HG03139 (cell line): ENCODE measurements at regions not wholly inside any gene's neighbourhood (a gene's known extent, or its start where the extent isn't known, plus 50 kb on each side); places are given as distances from the start of the nearest gene placed in this dataset.
"Not testable (repeated sequence)": the region's sequence is repeated elsewhere in the genome, so short reads cannot be mapped to it uniquely, and the experiment has no call there.

Experiments
- ATAC-seq: cut with Tn5 transposase; IDR thresholded peaks from one replicate; pipeline ENCODE4 v1.9.1; 2021; ENCODE audit not compliant: unreplicated experiment

DNA sequence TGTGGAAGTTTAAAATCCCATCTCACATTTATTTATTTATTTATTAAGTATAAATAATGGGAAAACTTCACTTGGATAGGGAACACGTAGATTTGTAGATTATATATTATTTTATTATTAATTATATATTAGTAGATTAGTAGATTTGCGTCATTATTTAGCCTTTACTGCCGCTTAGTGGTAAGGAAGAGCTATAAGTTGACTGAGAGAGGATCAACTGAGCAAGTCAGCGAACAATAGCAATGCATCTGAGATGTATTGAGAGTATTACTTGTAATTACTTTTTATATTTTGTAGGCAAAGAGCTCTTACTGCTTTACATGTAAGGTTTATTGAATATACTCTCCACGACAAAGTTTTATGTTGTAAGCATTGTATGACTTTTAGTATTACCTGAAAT is 244.5 kb upstream of the ANKRD30A start:
- ATAC-seq: no peak

DNA sequence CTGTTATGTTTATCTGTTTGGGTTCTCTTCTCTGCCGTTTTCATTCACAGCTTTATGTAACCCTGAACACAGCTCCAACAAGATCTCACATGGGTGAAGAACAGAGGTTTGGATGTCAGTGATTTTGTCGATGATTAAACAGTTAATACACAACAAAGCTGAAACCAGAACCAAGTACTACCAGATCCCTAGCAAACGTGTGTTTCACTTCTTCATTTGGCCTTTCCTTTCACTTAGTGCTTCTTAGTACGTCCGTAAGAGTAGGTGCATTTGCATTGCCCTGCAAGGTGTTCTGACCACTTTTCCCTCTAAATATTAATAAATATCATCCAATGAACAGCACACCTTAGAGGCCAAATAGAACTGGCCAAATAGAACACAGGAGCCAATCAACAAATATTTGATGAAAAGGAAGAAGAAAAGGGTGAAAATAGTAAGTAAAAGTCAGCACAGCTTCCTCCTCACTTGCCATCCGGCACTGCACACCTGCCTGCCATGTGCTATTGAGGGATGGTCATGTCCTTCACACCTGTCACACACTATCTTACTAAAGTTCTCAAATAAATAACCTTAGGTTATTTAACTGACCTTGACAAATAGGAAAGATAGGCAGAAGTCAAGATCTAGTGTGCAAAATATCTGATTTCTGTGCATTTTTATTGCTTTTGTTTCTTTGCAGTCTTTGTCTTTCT is 252.6 kb upstream of the ANKRD30A start:
- ATAC-seq: peak; percentile 94

DNA sequence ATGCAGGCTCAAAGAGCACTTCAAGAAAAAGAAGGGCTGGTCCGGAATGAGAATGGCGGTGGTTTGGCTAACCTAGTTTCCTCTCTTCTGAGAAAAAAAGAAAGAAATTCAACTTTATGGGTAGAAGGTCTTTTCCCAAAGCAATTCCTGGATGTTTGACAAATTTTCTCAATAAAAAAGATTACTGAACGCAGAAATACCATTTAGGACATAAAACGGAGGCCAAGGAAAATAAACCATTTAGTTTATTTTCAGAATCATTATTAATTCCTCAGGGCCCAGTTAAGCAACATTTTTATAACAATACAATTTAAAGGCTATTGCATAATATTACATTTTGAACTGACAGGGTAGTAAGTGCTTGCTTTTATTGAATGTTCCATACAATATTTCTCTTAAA is 284.6 kb upstream of the ANKRD30A start:
- no peak for ATAC-seq

DNA sequence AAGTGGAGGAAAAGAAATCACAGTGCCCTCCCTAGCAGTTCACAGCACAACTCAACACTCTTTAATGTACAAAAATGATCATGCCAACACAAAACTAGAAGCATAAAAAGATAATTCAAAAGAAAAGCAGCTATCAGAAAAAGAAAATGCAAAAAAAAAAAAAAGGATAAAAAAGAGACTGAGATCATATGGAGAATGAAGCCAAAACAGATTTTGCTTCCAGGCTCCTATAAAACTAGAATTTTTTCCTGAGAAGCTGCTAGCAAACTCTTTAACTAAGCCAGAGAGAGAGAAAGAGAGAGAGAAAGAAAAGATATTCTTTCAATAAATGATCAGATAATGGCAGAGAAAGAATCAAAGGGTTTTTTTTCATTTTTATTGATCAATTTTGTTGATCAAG is 288.0 kb upstream of the ANKRD30A start:
- ATAC-seq: no peak

DNA sequence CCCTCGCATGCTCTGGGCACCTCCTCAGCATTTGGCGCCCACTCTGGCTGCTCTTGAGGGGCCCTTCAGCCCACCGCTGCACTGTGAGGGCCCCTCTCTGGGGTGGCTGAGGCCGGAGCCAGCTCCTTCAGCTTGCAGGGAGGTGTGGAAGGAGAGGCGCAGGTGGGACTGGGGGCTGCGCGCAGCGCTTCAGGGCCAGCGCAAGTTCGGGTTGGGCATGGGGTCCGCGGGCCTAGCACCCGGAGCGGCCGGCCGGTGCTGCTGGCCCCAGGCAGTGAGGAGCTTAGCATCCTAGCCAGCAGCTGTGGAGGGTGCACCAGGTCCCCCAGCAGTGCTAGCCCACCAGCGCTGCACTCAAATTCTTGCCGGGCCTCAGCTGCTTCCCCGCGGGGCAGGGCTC is 305.6 kb upstream of the ANKRD30A start:
- no peak for ATAC-seq

DNA sequence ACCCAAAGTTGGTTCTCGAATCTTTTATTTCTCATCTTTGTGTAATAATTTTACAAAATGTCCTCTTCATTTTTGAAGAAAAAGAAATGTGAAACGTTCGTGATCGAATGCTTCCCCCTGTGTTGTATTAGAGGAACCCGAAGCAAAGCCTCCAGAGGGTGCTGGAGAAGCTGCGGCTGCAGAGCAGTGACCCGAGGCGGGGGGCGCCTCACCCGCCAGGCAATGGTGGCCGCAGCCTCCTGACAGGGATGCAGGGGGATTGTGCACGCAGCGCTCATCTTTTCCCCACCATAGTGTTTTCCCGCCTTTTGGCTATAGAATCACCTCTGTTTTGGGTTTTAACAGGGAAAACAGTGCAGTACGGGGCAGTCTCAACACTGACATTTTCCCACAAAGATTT is 307.5 kb upstream of the ANKRD30A start:
- no peak for ATAC-seq

DNA sequence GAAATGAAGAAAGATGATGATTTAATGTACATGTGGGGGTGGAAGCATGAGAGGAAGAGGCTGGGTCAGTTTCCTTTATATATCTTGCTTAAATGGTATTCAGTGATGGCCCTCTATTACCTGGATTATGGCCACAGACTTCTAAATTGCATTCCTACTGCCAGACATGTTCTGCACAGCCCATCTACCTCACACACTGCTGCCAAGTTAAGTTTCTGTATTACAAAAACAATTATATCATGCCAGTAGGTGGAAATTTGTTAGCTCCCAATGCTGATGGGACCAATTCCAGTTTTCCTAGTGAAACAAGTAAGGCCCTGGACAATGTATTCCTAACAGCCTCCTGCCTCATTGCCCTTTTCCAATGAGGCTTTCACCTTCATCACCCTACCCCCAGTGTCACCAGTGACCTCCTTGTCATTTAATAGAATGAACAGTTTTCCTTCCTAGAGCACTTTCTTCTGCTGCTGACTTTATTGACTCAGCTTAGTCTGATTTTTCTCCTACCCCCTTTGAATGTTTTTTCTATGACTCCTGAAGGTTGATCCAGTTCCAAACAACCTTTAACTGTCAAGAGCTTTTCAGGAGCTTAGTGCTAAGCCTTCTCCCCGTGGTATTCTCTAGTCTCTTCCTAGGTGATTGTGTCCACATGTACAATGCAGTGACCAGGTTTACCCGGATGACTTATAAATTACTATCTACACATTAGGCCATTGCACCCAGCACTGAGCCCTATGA is 316.6 kb upstream of the ANKRD30A start:
- no peak for ATAC-seq

DNA sequence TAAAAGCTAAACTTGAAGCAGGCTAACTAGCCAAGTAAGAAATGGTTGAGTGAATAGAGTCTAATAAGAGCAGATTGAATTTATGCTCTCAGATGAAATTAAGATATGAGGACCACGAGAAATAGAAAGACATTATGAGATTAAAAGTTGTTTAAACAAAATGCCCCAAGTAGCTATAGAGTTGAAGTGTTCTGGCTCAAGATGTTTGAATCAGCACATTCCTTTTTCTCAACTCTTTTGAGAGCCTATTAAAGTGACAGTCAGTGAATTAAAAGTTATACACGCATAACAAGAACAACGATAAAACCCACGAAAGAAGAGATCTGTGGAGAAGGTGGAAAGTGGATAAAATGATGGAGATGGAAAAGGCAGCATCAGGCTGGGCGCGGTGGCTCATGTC is 322.2 kb upstream of the ANKRD30A start:
- no peak for ATAC-seq

DNA sequence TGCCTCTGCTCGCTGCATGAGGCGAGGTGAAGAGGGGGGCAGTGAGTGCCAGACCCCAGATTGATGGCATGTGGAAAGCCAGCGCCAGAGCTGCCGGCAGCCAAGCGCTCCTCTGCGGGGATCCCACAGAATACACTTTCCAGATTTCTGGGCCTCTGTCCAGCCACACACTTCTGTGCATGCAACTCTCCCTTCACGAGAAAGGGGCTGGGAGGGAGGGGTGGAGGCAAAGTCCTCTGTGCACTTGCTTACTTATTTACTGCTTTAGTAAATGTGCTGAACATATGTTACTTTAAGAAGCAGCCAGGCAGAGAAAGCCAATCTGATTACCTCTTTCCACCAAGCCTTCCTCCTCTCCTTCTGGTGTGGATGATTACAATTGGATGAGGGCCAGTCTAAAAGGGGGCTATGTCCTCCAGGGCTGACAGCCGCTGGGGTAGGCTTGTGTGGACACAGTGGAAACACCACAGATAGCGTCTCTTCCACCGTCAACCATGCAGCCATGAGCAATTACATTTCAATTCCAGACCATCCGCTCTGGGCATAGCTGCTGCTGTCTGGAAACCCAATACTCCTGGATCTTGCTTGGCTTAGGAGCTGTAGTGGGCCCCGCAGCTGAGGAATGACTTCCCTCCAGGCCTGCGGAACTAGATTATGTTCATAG is 322.8 kb upstream of the ANKRD30A start:
- no peak for ATAC-seq

DNA sequence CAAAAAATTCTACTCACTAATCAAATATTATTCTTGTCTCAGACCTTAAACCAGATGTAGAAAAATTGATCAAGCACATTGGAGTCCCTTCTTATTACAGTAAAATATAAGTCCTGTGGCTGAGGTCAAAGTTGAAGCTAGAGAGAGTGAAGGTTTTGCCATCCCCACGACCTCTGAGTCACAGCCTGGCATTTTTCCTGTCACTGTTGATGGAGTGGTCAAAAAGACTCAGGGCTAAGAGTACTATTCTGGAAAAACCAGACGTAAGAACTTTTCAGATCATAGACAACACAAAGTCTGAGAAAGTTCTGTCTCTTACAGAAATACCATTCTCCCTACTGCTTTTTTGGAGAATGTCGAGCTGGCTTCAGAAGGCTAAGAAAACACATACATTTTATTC is 323.7 kb upstream of the ANKRD30A start:
- no peak for ATAC-seq

DNA sequence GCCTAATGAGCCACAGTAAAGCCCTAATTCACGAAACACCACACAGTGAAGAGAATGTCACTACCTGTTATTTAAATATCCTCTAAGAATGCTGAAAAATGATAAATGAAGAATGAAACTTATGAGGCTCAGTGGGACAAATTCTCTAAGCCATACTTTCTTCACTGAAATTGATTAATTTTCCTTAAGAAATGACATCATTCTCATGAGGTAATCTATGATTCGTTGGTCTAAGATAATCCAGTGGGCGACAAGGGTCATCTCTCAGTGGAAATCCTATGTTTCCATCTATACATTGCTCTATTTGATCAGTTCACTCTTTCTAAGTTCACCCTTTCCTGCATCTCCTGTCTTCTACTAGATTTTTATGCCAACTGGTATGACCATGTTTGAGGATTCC is 330.4 kb upstream of the ANKRD30A start:
- ATAC-seq: no peak

DNA sequence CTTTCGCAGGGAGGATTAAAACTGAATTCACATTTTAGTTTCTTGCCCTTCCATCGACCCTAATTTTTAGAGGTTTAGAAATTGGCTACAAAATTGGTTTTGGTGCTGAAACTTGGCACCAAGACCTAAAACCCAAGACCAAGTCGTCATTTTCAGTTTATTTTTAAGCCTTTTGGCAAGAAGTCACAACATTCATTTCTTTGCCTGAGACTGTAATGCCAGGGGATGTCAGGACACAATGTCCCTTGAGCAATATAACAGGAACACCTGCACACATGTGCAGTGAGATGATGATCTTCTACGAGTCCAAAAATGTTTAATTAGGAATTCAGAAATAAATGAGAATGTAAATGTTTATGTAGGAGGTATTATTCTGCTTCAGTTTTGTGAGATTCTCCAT is 335.4 kb upstream of the ANKRD30A start:
- no peak for ATAC-seq

DNA sequence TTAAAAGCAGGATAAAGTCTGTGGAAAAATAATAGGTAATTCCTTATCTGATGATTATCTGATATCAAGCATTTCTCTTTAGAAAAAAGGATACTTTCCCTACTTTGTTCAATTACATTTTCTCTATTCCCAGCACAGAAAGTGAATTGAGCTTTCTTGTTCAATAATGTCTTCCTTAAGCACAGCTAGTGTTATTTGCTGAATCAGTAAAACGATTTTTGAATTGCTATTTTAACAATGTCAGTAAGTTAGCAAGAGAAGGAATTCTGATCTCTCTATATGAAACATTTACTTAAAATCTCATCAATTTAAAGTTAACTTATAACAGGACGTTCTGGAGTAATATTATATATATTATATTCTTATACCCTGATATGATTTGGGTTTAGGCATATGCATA is 337.2 kb upstream of the ANKRD30A start:
- no peak for ATAC-seq

DNA sequence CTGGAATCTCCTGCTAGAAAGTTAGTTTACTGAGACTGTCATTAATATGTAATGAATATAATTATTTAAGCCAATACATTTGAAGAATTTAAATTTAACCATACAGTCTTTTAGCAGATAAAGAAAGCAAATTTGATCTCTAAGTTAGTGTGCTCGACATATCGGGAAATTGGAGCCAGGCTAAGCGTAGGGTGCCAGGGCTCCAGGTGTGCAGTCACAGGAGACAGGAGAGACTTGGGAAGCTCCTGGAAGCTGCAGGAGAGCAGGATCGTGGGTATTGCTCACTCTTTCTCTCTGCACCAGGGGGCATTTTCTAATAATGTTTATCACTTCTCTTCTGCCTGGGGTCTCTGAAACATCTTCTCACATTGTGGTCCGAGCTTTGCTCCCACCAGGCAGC is 342.0 kb upstream of the ANKRD30A start:
- ATAC-seq: no peak

DNA sequence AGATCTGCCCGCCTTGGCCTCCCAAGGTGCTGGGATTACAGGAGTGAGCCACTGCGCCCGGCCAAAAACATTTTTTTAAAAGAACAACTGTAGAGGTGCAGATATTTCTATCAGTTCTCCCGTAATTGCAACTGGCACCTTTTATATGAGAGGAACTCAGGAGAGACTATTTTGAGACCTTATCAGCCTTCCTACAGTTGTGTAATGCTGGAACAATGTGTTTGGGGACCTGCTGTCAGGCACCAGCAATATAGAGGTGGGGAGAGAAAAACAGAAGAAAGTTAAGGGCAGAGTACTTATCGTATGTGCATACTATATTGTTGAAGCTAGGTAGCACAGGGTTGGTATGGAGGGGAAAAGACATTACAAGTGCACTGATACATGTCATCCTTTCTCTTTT is 343.8 kb upstream of the ANKRD30A start:
- ATAC-seq: no peak

DNA sequence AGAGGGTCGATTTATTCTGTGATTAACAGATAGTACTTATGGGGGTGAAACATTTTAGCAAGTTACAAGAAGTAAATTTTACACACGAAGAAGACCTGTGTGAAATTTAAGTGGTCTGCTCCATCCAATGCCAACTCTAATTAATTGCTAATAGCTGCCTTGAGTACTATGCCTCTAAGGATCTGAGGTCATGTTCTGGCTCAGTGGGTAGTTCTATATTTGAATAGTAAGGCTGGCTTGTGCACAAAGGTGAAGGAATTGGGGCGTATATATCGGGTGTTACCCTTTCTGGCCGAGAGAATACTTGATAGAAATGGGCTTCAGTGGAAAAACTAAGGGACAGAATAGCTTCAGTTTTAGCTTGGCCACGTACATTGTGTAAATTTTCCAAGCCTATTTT is 345.2 kb upstream of the ANKRD30A start:
- ATAC-seq: no peak

DNA sequence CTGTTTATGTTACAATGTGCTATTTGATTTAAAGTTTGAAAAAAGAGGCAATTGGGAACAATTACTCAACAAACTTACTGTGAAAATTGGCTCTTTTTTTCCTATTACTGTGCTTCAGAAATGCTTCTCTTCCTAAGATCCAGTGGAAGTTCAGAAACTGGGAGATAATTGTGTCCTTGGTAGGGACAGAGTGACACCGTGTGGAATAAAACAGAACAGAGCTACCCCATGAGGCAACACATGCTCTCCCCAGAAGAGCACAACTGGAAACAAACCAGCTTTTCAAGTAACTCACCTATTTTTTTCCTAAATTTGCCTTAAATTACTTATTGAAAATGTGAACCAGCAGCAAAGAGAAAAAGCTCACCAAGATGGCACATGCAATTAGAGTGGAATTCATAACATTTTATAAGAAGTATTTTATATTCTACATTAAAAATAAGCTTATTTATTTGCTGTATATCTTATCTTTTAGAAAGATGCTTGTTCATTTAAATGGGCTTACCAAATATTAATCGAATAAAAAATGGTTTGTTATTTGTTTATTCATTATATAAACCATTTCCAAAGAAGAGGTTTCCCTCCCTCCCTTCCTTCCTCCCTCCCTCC is 346.1 kb upstream of the ANKRD30A start:
- no peak for ATAC-seq

DNA sequence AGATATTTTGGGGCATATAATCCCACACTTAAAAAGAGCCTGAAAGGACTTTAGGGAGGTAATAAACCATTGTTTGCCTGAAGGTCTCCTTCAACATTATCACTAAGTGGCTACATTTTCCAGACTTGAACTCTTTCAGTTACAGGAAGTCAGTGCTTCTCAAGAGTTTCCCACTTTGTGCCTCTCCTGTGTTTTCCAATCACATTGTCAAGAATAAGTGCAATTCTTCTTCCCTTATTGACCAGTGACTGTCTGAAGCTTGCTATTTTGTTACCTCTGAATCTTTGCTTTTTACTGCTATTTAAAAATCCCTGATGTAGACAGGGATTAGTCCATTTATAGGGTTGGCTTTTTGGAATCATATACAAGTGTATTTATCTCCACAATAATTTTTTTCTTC is 346.7 kb upstream of the ANKRD30A start:
- ATAC-seq: no peak

DNA sequence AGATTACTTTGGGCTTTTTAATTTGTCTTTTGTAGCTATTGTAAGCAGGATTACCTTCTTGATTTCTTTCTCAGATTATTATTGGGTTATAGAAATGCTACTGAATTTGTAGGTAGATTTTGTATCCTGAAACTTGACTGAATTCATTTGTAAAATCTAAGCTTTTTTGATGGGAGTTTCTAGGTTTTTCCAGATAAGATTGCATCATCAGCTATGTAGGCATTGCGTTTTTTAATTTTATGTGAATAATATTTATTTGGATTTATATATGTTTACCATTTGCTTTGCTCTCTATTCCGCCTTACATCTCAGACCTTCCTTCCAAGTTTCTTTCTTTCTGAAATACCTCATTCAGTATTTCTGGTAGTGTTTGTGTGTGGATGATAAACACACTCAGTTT is 351.7 kb upstream of the ANKRD30A start:
- no peak for ATAC-seq

DNA sequence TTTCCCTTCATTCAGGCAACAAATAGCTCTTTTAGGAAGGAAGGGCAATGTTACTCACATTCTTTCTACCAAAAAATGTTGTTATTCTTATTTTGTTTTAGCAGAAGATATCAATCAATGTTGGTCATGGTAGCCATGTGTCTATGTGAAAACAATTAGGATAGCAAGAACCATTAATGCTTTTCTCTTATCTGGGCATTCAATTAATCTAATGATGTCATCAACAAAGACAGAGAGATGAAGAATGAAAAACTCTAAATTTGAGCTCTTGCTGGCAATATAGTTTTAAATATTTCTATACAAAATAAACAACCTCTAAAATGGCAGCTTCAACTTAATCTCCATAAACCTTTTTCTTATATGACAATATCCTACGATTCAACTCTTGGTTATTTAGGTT is 353.7 kb upstream of the ANKRD30A start:
- no peak for ATAC-seq

DNA sequence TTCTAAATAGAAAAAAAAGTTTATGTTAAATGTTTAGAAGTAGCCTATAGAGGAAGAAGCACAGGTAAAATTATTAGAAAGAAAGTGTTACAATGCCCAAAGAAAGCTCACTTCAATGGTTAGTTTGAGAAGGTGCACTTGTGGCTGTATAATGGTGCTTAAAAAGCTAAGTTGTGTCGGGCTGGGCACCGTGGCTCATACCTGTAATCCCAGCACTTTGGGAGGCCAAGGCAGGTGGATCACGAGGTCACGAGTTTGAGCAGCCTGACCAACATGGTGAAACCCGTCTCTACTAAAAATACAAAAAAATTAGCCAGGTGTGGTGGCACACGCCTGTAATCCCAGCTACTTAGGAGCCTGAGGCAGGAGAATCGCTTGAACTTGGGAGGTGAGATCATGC is 355.7 kb upstream of the ANKRD30A start:
- ATAC-seq: not testable (repeated sequence)

DNA sequence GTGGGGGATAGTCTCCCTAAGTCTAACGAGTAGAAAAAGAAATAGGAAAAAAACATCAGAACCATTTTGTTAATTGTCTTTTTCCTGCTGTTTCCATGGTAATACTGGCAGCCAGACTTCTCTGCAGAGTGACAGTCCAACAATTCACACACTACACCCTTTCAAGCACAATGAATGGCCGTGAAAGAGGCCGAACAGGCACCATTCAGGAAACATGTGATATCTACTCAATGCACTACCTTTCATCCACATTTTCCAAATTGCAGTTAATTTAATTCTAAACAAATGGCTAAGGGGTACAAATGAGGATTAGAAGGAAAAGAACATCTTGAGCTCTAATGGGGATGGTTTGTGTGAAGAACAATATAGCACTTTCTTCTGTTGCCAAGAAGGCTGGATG is 358.5 kb upstream of the ANKRD30A start:
- no peak for ATAC-seq
